NCI-H2171 treated with DMSO at 0.1 percent for 48 hours (cell line): ENCODE measurements at regions not wholly inside any gene's neighbourhood (a gene's known extent, or its start where the extent isn't known, plus 50 kb on each side); places are given as distances from the start of the nearest gene placed in this dataset.

Experiments used
- DNase-seq: peaks from one replicate; lab custom pipeline; 2025; lab: John Stamatoyannopoulos, UW

DNA sequence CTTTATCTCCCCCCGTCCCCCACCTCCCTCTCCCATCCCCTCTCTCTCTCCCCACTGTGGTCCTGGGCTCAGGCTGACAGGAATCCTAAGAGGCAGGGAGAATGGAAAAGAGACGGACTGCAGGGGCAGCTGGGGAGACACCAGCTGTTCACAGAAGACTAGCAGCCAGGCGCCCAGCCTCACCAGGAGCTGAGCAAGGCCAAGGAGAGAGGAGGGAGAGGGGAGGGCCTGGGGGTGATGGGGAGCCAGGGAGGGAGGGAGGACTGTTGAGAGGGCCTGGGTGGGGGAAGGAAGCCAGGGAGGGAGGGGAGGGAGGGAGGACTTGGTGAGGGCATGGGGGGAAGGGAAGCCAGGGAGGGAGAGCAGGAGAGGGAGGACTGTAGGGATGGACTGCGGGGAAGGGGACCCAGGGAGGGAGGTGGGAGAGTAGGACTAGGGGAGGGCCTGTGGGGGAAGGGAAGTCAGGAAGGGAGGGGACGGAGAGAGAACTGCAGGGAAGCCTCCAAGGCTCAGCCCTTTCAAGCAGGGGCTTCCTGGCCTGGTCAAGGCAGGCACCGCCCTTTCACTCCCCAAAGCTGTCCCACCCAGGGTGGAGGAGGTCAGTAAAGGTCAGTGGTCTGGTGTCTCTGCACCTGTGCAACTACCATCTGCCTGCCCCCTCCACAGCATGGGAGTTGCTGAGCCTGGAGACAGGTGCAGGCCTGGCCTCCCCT lies 517.7 kb upstream of the MYT1L start:
- peak; percentile 99 for DNase-seq

DNA sequence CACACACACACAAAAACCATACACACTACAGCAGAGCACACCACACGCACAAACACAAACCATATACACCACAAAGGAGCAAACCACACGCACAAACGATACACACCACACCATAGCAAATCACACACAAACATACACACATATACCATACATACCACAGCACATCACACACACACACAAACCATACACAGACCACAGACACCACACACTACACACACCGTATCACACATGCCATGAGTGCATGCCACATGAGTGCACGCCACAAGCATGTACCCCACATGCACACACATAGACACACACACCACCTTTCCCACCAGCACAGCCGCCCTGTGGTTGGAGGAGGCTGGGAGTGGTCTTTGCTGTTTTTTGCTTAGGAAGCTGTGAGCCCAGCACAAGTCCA lies 517.1 kb upstream of the MYT1L start:
- DNase-seq = no peak

GRCh38 chr2:2847209-2847676 lies 516.2 kb upstream of the MYT1L start:
- DNase-seq = peak; percentile 82

DNA sequence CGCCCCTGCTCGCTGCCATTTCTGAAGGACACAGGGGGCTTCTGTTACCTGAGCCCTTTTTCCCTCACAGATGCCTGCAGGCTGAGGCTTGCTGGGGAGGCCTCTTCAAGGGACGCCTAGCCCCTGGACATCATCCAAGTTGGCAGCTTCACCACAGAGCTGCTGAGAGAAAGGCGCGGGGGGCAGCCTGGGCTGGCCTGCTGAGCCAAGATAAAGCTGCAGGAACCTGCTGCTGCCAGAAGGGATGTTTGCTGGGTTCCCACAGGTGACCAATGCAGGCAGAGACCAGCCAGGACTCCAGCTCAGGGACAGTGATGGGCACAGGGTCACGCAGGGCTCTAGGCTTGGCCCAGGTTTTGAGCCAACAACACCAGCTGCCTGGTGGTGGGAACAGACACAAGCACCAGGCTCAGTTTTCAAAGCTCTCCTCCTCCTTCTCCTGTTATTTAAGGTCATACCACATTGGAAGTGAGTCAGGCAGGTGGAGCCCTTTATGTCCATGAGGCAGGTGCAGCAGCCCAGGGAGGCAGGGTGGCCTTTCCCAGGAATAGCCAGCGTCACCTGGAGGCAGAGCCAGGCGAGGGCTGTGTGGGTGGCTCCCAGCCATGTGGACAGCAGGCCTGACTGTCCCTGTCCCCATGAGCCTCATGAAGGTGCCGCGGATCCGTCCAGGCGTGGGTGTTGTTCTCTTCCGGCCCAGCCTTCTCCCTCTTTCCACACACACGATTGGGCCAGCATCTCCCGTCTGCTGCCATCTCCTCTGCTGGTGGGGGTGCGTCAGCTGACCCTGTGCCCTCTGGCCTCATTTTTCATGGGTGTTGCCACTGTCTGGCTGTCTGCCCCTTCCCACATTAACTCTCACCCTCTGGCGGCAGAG lies 515.5 kb upstream of the MYT1L start:
- DNase-seq = peak; percentile 99

GRCh38 chr2:2845806-2846315 lies 514.8 kb upstream of the MYT1L start:
- no peak for DNase-seq

- peak; percentile 95 for DNase-seq
Observed at GRCh38 chr2:2845267-2845666, 514.2 kb upstream of the MYT1L start.

DNA sequence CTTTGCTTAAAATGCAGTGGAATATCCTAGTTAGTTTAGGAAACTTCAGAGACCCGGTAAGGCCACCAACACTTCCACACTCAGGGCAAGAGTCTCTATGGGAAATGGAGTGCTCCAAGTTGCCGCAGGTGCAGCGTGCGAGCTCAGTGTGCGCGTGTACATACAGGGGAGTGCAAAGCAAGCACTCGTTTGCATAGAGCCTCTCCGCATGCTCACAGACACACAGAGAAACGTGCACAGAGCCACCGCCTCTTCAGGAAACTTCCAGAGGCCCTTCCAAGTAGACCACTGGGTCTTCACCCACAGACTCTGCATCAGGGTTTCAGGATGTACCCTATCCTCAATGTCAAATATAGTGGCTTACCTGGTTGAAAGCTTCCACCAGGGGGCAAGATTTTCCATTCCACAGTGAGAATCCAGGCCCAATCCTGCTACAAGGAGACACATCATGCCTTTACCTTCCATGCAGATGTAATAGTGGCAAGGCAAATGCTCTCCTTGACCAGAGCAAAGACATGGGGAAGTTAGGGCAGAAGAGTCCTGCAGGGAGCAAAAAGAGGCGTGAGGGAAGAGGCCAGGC lies 513.0 kb upstream of the MYT1L start:
- no peak for DNase-seq

DNA sequence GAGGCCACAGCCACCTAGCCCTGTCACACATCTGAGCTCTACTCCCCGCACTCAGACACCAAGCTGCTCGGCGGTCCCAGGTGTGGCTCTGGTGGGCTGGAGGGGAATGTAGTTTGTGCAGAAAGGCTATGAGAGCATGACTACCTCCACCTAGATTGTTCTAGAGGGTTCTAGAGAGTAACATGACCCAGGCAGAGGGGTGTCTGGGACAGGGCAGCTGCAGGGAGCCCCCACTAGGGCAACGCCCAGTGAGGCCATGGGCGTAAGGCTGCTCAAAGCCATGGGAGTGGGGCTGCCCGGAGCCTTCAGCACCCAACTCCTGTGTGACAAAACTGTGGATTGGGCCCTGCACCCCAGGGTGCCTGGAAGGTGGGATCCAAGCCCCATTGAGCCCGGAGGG lies 511.4 kb upstream of the MYT1L start:
- DNase-seq = no peak

GRCh38 chr2:2840681-2841300 lies 509.7 kb upstream of the MYT1L start:
- peak; percentile 92 for DNase-seq

- DNase-seq = no peak
Observed at GRCh38 chr2:2839782-2840531, 508.9 kb upstream of the MYT1L start.

DNA sequence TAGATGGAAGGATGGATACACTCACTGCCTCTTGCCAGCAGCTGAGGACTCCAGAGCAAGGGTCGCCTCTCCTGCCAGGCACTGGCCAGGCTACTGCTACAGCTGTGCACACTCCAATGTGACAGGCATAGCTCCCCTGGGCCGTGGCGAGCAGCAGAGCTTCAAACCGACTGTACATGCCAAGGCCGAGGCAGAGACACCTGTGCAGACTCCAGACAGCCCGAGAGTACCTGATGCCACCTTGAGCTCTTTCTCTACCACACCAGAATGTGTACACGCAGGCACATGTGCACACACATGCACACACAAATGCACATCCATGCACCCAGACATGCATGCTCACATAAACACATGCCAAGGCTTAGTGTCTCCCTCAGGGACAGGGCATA lies 508.3 kb upstream of the MYT1L start:
- no peak for DNase-seq

GRCh38 chr2:2838548-2838845 lies 507.4 kb upstream of the MYT1L start:
- no peak for DNase-seq

GRCh38 chr2:2837746-2838547 lies 506.9 kb upstream of the MYT1L start:
- no peak for DNase-seq

- DNase-seq = no peak
Observed at GRCh38 chr2:2836343-2837070, 505.4 kb upstream of the MYT1L start.

DNA sequence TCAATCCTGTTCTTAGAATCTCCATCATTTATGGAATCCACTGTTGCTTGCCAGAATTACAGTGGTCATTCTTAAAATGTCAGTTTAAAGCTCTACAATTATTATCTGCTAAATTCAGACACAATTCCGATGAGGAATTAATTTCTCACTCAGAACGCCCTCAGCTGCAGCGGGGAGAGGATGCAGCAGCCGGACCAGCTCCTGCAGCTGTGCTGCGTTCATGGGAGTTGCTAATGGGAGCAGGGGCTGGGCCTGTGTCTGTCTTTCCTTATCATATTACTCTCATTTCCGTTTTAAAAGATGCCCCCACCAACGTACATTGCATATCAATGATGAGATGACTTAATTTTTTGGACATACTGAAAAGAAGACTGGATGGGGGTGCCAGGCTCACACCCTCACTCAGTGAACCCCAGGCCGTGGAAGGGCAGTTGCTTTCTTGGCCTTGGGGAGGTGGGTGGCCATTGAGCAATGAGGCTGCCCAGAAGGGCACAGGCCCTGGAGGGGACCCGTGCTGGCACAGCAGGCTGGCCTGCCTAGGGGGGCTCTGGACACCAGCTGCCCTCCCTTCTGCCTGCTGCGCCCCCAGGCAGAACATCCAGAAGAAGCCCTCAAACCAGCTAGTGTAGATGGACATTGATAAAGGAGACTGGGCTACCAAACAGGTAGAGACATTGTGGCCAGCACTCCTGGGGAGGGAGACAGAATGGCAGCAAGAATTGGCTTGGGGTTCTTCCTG lies 503.6 kb upstream of the MYT1L start:
- no peak for DNase-seq

DNA sequence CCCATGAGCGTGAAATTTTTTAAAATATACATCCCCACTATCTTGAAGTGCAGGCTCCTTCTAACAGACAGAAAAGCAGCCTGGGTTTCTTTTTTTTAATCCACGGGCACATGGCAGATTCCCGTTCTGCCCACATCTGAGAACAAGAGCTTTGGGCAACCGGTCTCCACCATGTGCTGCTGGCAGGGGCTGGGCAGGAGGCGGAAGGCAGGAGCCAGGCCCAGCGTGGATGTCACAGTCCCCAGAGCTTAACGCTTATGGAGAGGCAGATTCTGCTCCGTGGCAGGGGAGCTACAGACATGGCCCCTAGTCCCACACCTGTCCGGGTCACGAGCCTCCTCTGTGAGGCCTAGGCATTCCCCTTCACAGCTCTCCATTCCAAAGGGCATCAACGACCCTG lies 503.0 kb upstream of the MYT1L start:
- no peak for DNase-seq

- no peak for DNase-seq
Observed at GRCh38 chr2:2832657-2833056, 501.6 kb upstream of the MYT1L start.

GRCh38 chr2:2831633-2832032 lies 500.6 kb upstream of the MYT1L start:
- peak; percentile 16 for DNase-seq

- no peak for DNase-seq
Observed at GRCh38 chr2:2830576-2830975, 499.5 kb upstream of the MYT1L start.
